HG03095 (cell line): ENCODE measurements at regions not wholly inside any gene's neighbourhood (a gene's known extent, or its start where the extent isn't known, plus 50 kb on each side); places are given as distances from the start of the nearest gene placed in this dataset.

Experiments
- ATAC-seq: cut with Tn5 transposase; IDR thresholded peaks from one replicate; pipeline ENCODE4 v1.9.1; 2021; ENCODE audit warnings: moderate library complexity; ENCODE audit not compliant: unreplicated experiment

DNA sequence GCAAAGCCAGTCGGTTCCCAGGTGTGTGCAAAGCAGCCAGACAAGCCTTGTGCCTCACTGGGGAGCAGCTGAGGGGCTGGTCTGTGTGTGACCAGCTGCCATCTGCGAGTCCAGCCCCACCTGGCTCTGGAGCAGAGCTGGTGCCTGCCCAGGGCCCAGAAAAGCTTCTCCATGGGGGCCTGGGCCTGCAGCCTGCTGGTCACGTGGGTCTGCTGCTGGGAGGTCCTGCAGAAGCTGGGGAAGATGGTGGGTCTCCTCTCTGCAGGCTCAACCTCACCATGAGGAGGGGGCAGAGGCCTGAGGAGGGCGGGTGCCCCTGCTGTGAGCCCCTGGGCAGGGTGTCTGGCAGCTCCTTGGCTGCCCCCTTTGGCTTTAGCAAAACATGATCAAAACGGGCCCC is 71.9 kb downstream of the ENGASE start:
- no peak for ATAC-seq

DNA sequence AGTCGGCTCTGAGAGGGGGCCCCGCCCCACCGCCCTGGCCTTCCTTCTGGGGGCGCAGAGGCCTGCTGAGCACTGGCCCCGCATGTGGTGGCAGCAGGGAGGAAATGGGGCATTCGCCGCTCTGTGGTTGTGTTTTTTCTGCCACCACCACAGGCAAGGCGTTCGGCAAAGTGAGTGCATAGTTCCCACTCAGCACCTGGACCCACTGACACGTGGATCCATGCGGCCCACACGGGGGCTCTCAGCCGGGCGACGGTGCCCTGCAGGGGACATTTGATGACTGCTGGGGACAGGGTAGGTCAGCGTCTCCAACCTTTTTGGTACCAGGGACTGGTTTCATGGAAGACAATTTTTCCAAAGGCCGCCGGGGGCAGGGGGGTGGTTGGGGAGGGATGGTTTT is 70.9 kb downstream of the ENGASE start:
- ATAC-seq = no peak

DNA sequence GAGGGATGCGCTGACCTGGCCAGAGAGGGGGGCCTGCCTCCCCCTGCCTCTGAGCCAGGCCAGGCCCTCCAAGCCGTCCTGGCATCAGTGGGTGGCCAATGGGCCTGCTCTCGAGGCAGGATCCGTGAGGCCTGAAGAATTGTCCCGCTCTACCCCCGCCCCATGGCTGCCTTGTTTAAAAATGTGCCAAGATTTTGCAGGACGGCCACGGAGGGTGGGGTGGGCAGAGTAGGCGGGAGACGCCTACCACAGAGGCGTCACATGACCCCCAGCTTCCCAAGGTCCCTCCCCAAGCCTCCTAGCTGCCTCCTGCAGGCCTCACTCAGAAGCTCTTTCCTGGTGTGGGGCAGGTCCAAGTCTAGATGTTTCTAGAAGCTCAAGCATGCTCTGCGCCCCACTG is 69.5 kb downstream of the ENGASE start:
- ATAC-seq = no peak

DNA sequence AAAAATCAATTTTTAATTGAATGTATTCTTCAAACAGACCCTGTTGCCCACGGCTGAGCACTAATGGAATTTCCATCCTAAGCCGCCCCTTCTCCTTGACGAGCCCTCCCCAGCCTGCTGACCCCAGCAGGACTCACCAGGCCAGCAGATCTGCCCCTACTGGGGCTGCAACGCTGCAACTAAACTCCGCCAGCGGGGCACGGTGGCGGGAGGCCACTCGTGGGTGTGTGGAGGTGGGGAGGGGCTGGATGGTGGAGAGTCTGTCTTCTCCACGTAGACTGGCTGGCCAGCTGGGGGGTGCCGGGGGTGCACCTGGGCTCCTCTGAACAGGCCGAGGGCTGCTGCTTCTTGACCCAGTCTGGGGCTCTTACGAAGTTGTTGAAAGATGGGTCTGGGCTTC is 67.8 kb downstream of the ENGASE start:
- no peak for ATAC-seq

DNA sequence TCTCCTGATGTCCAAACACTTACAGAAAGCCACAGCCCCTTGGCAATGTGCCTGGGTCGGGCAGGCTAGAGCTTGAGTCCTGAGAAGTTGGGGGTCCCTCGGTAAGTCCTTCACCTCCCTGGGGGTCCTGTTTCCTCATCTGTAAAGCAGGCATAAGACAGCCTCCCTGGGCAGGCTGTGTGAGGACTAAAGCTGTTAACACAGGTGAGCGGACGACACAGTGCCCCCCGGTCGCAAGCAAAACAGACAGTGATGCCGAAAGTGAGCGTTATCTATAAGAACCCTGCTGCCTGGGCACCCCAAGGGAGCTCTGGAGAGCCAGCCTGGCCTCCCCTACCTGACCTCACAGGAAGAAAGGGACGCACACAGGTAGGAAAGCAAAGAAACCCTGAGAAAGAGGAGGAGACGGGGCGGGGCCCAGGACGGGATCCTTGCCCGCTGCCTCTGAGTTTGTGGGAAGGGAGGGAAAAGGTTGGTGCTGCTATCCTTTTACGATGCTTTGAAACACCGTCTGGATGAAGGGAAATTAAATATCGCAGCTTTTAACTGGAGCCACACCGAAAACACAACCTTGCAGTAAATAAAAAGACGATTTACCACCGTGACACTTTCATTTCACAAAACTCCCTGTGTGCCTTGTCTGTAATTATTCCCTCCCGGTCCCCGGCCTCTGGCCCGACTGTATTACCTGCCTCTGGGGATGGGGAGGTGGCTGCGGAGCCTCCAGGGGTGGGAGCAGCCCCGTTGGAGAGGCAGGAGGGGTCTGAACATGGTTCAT is 67.1 kb downstream of the ENGASE start:
- no peak for ATAC-seq

DNA sequence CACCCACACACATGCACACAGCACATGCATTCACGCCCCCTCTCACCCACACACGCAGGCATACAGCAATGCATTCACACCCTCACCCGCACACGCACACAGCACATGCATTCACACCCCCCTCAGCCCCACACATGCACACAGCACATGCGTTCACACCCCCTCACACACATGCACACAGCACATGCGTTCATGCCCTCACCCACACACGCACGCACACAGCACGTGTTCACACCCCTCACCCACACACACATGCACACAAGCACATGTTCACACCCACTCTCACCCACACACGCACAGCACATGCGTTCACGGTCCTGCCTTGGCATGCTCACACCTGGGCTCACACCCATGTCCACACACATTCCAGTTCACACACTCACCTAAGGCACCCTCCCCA is 64.2 kb downstream of the ENGASE start:
- ATAC-seq = no peak

DNA sequence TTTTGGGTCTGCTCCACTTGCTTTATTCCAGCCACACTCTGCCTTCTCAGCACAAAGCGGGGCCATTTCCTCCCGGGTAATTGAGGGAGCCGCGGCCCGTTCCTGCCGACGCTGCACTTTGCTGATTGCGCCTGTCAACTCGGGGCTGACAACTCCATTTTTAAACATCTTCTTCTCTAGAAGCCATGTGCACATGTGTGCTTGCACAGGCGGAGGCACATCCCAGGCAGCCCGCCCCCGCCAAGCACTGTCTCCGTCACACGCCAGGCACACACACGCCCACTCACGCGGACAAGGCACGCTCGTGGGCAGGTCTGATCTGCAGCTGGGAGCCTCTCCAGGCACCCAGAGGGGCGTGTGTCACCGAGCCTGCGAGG is 63.2 kb downstream of the ENGASE start:
- no peak for ATAC-seq

DNA sequence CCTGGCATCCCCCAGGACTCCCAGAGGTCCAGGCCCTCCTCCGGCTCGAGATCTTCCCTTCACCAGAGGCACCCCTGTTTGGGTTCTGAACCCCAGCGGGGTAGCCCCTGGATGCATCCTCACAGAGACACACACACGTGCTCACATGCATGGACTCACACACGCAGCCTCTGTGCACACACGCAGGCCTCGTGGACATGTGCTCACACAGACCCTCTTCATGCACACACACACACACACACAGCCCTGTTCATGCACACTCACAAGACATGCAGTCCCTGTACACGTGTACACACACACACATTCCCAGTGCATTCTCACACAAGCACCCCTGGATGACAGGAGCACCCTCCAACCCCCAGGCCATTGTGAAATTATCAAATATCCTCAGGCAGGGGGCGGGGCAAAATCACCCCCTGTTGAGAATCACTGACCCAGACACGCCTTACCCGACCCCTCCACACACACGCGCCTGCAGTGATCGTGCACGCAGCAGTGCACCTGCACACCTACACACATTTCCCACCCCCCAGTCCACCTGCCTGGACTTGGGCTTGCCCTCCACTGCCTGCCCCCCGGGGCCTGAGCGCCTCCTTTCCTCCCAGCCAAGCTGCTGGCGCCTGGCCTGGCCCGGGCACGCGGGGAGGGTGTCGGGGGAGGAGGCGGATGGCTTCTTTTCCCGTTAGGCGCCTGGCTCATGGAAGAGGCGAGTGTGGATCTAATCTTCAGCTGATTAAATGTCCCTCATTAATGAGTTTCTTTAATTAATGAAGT is 62.6 kb downstream of the ENGASE start:
- no peak for ATAC-seq

DNA sequence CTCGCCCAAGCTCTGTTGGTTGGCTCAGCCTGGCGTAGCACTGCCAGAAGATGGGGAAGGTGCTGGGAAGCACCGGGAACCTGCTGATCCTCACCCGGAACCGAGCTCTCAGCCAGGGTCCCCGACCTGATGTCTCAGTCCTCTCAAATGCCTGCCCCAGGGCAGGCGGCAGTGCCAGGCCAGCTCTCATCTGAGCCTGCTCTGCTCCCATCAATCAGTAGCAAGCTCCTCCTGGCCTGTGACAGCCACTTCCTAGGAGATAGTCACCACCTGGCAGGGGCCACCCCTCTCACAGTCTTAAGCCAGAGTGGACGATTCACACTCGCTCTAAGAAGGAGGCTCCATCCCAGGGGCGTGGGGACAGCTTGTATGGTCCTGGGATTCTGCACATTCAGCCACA is 62.0 kb downstream of the ENGASE start:
- ATAC-seq = no peak
